GM12878 (cell line): ENCODE measurements at regions not wholly inside any gene's neighbourhood (a gene's known extent, or its start where the extent isn't known, plus 50 kb on each side); places are given as distances from the start of the nearest gene placed in this dataset.

Source experiments
- ATAC-seq: fragments of 200-7000 bp; cut with Tn5 transposase; 3 replicates; pipeline ENCODE4 v1.9.1; 2020; ENCODE audit warnings: mild to moderate bottlenecking, moderate library complexity
- BruUV-seq: library from RNA; stranded (reverse); fragments of 400-500 nt; replicated peaks from 2 replicates; lab custom pipeline; 2021; lab: Mats Ljungman, UMichigan
- CTCF ChIA-PET: fragments of 300-600 bp; sonication (Branson Sonifier 250); formaldehyde crosslinking; extraction: SDS; loops from one replicate; lab custom pipeline; 2021; ENCODE audit warnings: inconsistent platforms; lab: Yijun Ruan, JAX
- POLR2A ChIA-PET: fragments of 350-600 bp; formaldehyde crosslinking; extraction: SDS; loops from one replicate; lab custom pipeline; 2021; ENCODE audit warnings: inconsistent platforms; lab: Charles Lee
- RAD21 ChIA-PET: fragments of 300-600 bp; sonication (Branson Sonifier 250); formaldehyde crosslinking; loops from one replicate; lab custom pipeline; 2023; ENCODE audit warnings: antibody characterized with exemption; ENCODE audit not compliant: unreplicated experiment; lab: Charles Lee
- SMC1A ChIA-PET: fragments of 300-600 bp; sonication (Branson Sonifier 250); formaldehyde crosslinking; loops from one replicate; lab custom pipeline; 2023; ENCODE audit not compliant: unreplicated experiment, uncharacterized antibody; lab: Charles Lee
- DNase-seq: peaks from one replicate; pipeline ENCODE4 v3.0.0-alpha.2; 2011; ENCODE audit warnings: low read depth, low spot score
- FAIRE-seq: peaks from 3 replicates; lab custom pipeline; 2011; peaks lifted over from hg19 to GRCh38; lab: Jason Lieb, UNC
- H2AFZ ChIP-seq: 2 replicates; pipeline ENCODE4 v1.6.0; 2011; ENCODE audit warnings: low read depth, low read length, control low read depth; ENCODE audit not compliant: control insufficient read depth
- H3K27ac ChIP-seq: 2 replicates; pipeline ENCODE4 v1.5.1; 2011; ENCODE audit warnings: control low read depth; ENCODE audit not compliant: control insufficient read depth, insufficient read depth
- H3K27me3 ChIP-seq, 2 experiments: replicated peaks in 1 of 2; 2 replicates each; pipeline versions ENCODE4 v1.6.0 to v1.6.1; 2011; ENCODE audit warnings: low read length in 1 of 2; ENCODE audit not compliant: control insufficient read depth in 2 of 2, insufficient read depth in 2 of 2
- H3K36me3 ChIP-seq, 2 experiments: 2 replicates each; pipeline ENCODE4 v1.5.1; 2011; ENCODE audit warnings: low read length in 1 of 2; ENCODE audit not compliant: control insufficient read depth in 2 of 2, insufficient read depth in 2 of 2
- H3K4me1 ChIP-seq: 2 replicates; pipeline ENCODE4 v1.6.1; 2011; ENCODE audit warnings: mild to moderate bottlenecking, low read length, moderate library complexity, mixed read lengths; ENCODE audit not compliant: control insufficient read depth, insufficient read depth
- H3K4me2 ChIP-seq: 2 replicates; pipeline ENCODE4 v1.6.0; 2011; ENCODE audit warnings: control low read depth; ENCODE audit not compliant: control insufficient read depth, insufficient read depth
- H3K4me3 ChIP-seq: fragments of 200-600 bp; sonication (generic); 2 replicates; pipeline ENCODE4 v1.5.1; 2016
- H3K79me2 ChIP-seq: 2 replicates; pipeline ENCODE4 v1.6.0; 2011; ENCODE audit warnings: low read length; ENCODE audit not compliant: control insufficient read depth, insufficient read depth
- H3K9ac ChIP-seq: 2 replicates; pipeline ENCODE4 v1.8.0; 2011; ENCODE audit warnings: low read length, control low read depth, mixed read lengths; ENCODE audit not compliant: control insufficient read depth, insufficient read depth
- H3K9me3 ChIP-seq: replicated peaks from 3 replicates; pipeline ENCODE4 v1.5.1; 2011; ENCODE audit warnings: mild to moderate bottlenecking, low read length; ENCODE audit not compliant: control insufficient read depth, insufficient read depth
- H4K20me1 ChIP-seq: 2 replicates; pipeline ENCODE4 v1.6.0; 2011; ENCODE audit not compliant: control insufficient read depth, insufficient read depth
- ATF2 ChIP-seq: IDR thresholded peaks from 2 replicates; pipeline ENCODE4 v1.6.1; 2012; ENCODE audit warnings: low read length, inconsistent platforms
- BCL11A ChIP-seq: IDR thresholded peaks from 2 replicates; pipeline ENCODE4 v1.6.1; 2011; ENCODE audit warnings: low read depth, low read length
- BCLAF1 ChIP-seq: fragments of 450-650 bp; IDR thresholded peaks from 2 replicates; pipeline ENCODE4 v1.6.1; 2017; ENCODE audit warnings: antibody characterized with exemption, mild to moderate bottlenecking, moderate library complexity
- CBFB ChIP-seq: IDR thresholded peaks from 2 replicates; pipeline ENCODE4 v1.6.1; 2016; ENCODE audit warnings: antibody characterized with exemption, low read depth
- CREM ChIP-seq: IDR thresholded peaks from 2 replicates; pipeline ENCODE4 v1.6.1; 2014; ENCODE audit warnings: antibody characterized with exemption, low read depth
- EZH2 ChIP-seq: IDR thresholded peaks from 2 replicates; pipeline ENCODE4 v1.6.1; 2012; ENCODE audit warnings: low read depth, mild to moderate bottlenecking, control low read depth, inconsistent platforms, low read length, borderline replicate concordance; ENCODE audit not compliant: control insufficient read depth
- GABPA ChIP-seq: IDR thresholded peaks from 2 replicates; pipeline ENCODE4 v1.6.1; 2014; ENCODE audit warnings: antibody characterized with exemption, low read depth, mild to moderate bottlenecking, inconsistent platforms
- HDAC2 ChIP-seq: fragments of 200-600 bp; sonication (generic); IDR thresholded peaks from 2 replicates; pipeline ENCODE4 v1.6.1; 2017
- HSF1 ChIP-seq: fragments of 150-350 bp; IDR thresholded peaks from 2 replicates; pipeline ENCODE4 v1.6.1; 2014; ENCODE audit warnings: mild to moderate bottlenecking, low read depth, low read length
- IKZF2 ChIP-seq, 2 experiments: fragments of 450-650 bp; IDR thresholded peaks; 2 replicates each; pipeline ENCODE4 v1.6.1; 2017; ENCODE audit warnings: mild to moderate bottlenecking in 2 of 2, moderate library complexity in 2 of 2
- NFIC ChIP-seq: IDR thresholded peaks from 2 replicates; pipeline ENCODE4 v1.6.1; 2012; ENCODE audit warnings: low read depth, mild to moderate bottlenecking, inconsistent platforms, low read length, moderate library complexity
- NFYA ChIP-seq: IDR thresholded peaks from 2 replicates; pipeline ENCODE4 v1.6.1; 2011; ENCODE audit warnings: low read depth, mild to moderate bottlenecking, low read length, improper control_type of control experiment, borderline replicate concordance
- NR2C1 ChIP-seq: fragments of 450-650 bp; IDR thresholded peaks from 2 replicates; pipeline ENCODE4 v1.6.1; 2017; ENCODE audit warnings: antibody characterized with exemption, mild to moderate bottlenecking, moderate library complexity
- NRF1 ChIP-seq: conservative IDR thresholded peaks from 2 replicates; pipeline ENCODE4 v1.6.1; 2011; ENCODE audit warnings: mild to moderate bottlenecking, low read depth, low read length, improper control_type of control experiment
- PAX5 ChIP-seq: IDR thresholded peaks from 2 replicates; pipeline ENCODE4 v1.6.1; 2011; ENCODE audit warnings: low read depth, low read length, borderline replicate concordance
- POLR2A ChIP-seq: IDR thresholded peaks from 2 replicates; pipeline ENCODE4 v1.6.1; 2011; ENCODE audit warnings: low read depth, mild to moderate bottlenecking, low read length
- POLR2AphosphoS5 ChIP-seq: IDR thresholded peaks from 2 replicates; pipeline ENCODE4 v1.6.1; 2011; ENCODE audit warnings: mild to moderate bottlenecking, low read length, inconsistent platforms
- SREBF2 ChIP-seq: IDR thresholded peaks from 2 replicates; pipeline ENCODE4 v1.6.1; 2012; ENCODE audit warnings: mild to moderate bottlenecking, low read length
- USF2 ChIP-seq: IDR thresholded peaks from 2 replicates; pipeline ENCODE4 v1.6.1; 2011; ENCODE audit warnings: low read depth, low read length, improper control_type of control experiment, borderline replicate concordance
- ZNF384 ChIP-seq: IDR thresholded peaks from 2 replicates; pipeline ENCODE4 v1.6.1; 2012; ENCODE audit warnings: low read depth, mild to moderate bottlenecking, low read length, improper control_type of control experiment, borderline replicate concordance
- WGBS: methylation state at CpG from one replicate; pipeline ENCODE4 v1.1.6; 2016; ENCODE audit warnings: low lambda C conversion rate; ENCODE audit not compliant: insufficient replicate concordance, insufficient coverage; ENCODE audit errors: missing lambda C conversion rate; 5-methylcytosine and 5-hydroxymethylcytosine counted together
- in situ Hi-C: fragments of 300-500 bp; cut with MboI; formaldehyde crosslinking; loops from 9 replicates; pipeline ENCODE4 v1.14.3; 2018; ENCODE audit warnings: mixed read lengths
- intact Hi-C: fragments of 100-400 bp; cut with micrococcal nuclease; formaldehyde crosslinking; loops from one replicate; pipeline ENCODE4 v1.14.2; 2022; ENCODE audit not compliant: unreplicated experiment

- Histone ChIP-seq H3K27ac (no peak overlapping the region), H3K9me3 (no peaks in the 10 kb centered on the region), H3K4me2 (no peak overlapping the region), H3K79me2 (no peaks in the 10 kb centered on the region), H2AFZ (no peak overlapping the region), H3K27me3 (no peaks in the 10 kb centered on the region), H3K9ac (no peak overlapping the region), H3K4me3 (no peak overlapping the region), H3K36me3 (no peaks in the 10 kb centered on the region), H3K4me1 (no peaks in the 10 kb centered on the region), H4K20me1 (no peaks in the 10 kb centered on the region)
- intact Hi-C loops = no loop called here
- ATAC-seq (no peak), FAIRE-seq (no peak), DNase-seq (no peak)
- 0% methylated on average over 1 of the region's 1 CpG for WGBS
- CTCF ChIA-PET = no interaction called here
- SMC1A ChIA-PET = no interaction called here
- in situ Hi-C loops = no loop called here
- RAD21 ChIA-PET = no interaction called here
- POLR2A ChIA-PET = no interaction called here
- no TSS peak for BruUV-seq
- TF ChIP-seq BCL11A = no peak
- TF ChIP-seq IKZF2 (IDR thresholded peaks at IDR 0.05) = no peak
- no peak for TF ChIP-seq POLR2A
- TF ChIP-seq POLR2AphosphoS5 = no peak
- TF ChIP-seq GABPA = no peak
- no peak for TF ChIP-seq ZNF384
- TF ChIP-seq PAX5 = no peak
- no peak for TF ChIP-seq NR2C1
- TF ChIP-seq USF2 = no peak
- TF ChIP-seq HSF1 = no peak
- no peak for TF ChIP-seq NFIC
- no peak for TF ChIP-seq CREM
- no peak for TF ChIP-seq BCLAF1
- no peak for TF ChIP-seq NRF1
- no peak for TF ChIP-seq HDAC2
- TF ChIP-seq EZH2 = no peak
- no peak for TF ChIP-seq CBFB
- no peak for TF ChIP-seq ATF2
- TF ChIP-seq SREBF2 = no peak
- TF ChIP-seq NFYA = no peak
Measured at GRCh38 chr5:106397700-106398099, 1273.0 kb downstream of the EFNA5 start.
